H9 (cell line): ENCODE measurements at regions not wholly inside any gene's neighbourhood (a gene's known extent, or its start where the extent isn't known, plus 50 kb on each side); places are given as distances from the start of the nearest gene placed in this dataset.

ENCODE experiments used
- DNase-seq: peaks from one replicate; pipeline ENCODE4 v3.0.0-alpha.2; 2017
- H2AFZ ChIP-seq: one replicate; pipeline ENCODE4 v1.6.1; 2013; ENCODE audit warnings: mild to moderate bottlenecking, low read length, control low read depth, moderate library complexity
- H2AK5ac ChIP-seq: 2 replicates; pipeline ENCODE4 v1.6.1; 2013; ENCODE audit warnings: low read length, control low read depth, mixed read lengths; ENCODE audit not compliant: insufficient read length
- H2BK120ac ChIP-seq: one replicate; pipeline ENCODE4 v1.6.1; 2013; ENCODE audit warnings: low read depth, mild to moderate bottlenecking, low read length, control low read depth, inconsistent platforms; ENCODE audit not compliant: poor library complexity, severe bottlenecking
- H2BK12ac ChIP-seq: 2 replicates; pipeline ENCODE4 v1.6.1; 2013; ENCODE audit warnings: low read length, control low read depth, mixed read lengths, low read depth; ENCODE audit not compliant: insufficient read length
- H2BK15ac ChIP-seq: 2 replicates; pipeline ENCODE4 v1.6.1; 2013; ENCODE audit warnings: low read depth, low read length, control low read depth
- H2BK20ac ChIP-seq: one replicate; pipeline ENCODE4 v1.6.1; 2013; ENCODE audit warnings: low read depth, mild to moderate bottlenecking, low read length, control low read depth, inconsistent platforms; ENCODE audit not compliant: poor library complexity, severe bottlenecking
- H2BK5ac ChIP-seq: 2 replicates; pipeline ENCODE4 v1.6.1; 2013; ENCODE audit warnings: low read length, control low read depth, mixed read lengths; ENCODE audit not compliant: insufficient read length
- H3K14ac ChIP-seq: 2 replicates; pipeline ENCODE4 v1.6.1; 2013; ENCODE audit warnings: low read length, control low read depth; ENCODE audit not compliant: insufficient read depth
- H3K18ac ChIP-seq: 2 replicates; pipeline ENCODE4 v1.6.1; 2013; ENCODE audit warnings: low read depth, mild to moderate bottlenecking, mixed read lengths, low read length, control low read depth; ENCODE audit not compliant: insufficient read length
- H3K23ac ChIP-seq: 2 replicates; pipeline ENCODE4 v1.6.1; 2013; ENCODE audit warnings: low read length, control low read depth, mixed read lengths, low read depth; ENCODE audit not compliant: insufficient read length
- H3K23me2 ChIP-seq: 2 replicates; pipeline ENCODE4 v1.6.1; 2013; ENCODE audit warnings: low read depth, mild to moderate bottlenecking, mixed read lengths, low read length, control low read depth; ENCODE audit not compliant: insufficient read length, poor library complexity, severe bottlenecking
- H3K27ac ChIP-seq: 2 replicates; pipeline ENCODE4 v1.5.1; 2013; ENCODE audit warnings: low read length, control low read depth, mixed read lengths, low read depth; ENCODE audit not compliant: insufficient read length
- H3K27me3 ChIP-seq: 2 replicates; pipeline ENCODE4 v1.6.1; 2013; ENCODE audit warnings: low read length, control low read depth, inconsistent platforms; ENCODE audit not compliant: insufficient read depth
- H3K4ac ChIP-seq: 2 replicates; pipeline ENCODE4 v1.6.1; 2013; ENCODE audit warnings: low read depth, mild to moderate bottlenecking, control low read depth, inconsistent platforms, low read length, moderate library complexity
- H3K4me1 ChIP-seq: 2 replicates; pipeline ENCODE4 v1.6.1; 2013; ENCODE audit warnings: low read length, control low read depth, inconsistent platforms; ENCODE audit not compliant: insufficient read depth
- H3K4me2 ChIP-seq: 2 replicates; pipeline ENCODE4 v1.6.1; 2013; ENCODE audit warnings: low read length, control low read depth, mixed read lengths; ENCODE audit not compliant: insufficient read length, insufficient read depth
- H3K56ac ChIP-seq: 2 replicates; pipeline ENCODE4 v1.6.1; 2013; ENCODE audit warnings: low read depth, mild to moderate bottlenecking, mixed read lengths, low read length, control low read depth; ENCODE audit not compliant: insufficient read length
- H3K79me1 ChIP-seq: 2 replicates; pipeline ENCODE4 v1.6.1; 2013; ENCODE audit warnings: low read depth, mild to moderate bottlenecking, moderate library complexity, low read length, control low read depth, inconsistent platforms; ENCODE audit not compliant: insufficient read depth, poor library complexity, severe bottlenecking
- H3K79me2 ChIP-seq: 2 replicates; pipeline ENCODE4 v1.6.1; 2013; ENCODE audit warnings: low read length, control low read depth, inconsistent platforms; ENCODE audit not compliant: insufficient read depth
- H3K9ac ChIP-seq: 2 replicates; pipeline ENCODE4 v1.6.1; 2013; ENCODE audit warnings: low read length, control low read depth, mixed read lengths; ENCODE audit not compliant: insufficient read length; ENCODE audit errors: extremely low read depth
- H3K9me3 ChIP-seq: one replicate; pipeline ENCODE4 v1.6.1; 2013; ENCODE audit warnings: low read depth, low read length, inconsistent platforms; ENCODE audit not compliant: control insufficient read depth
- H3T11ph ChIP-seq: one replicate; pipeline ENCODE4 v1.6.1; 2013; ENCODE audit warnings: mild to moderate bottlenecking, low read length, control low read depth, inconsistent platforms
- H4K20me1 ChIP-seq: one replicate; pipeline ENCODE4 v1.6.1; 2013; ENCODE audit not compliant: control insufficient read depth, insufficient read length, insufficient read depth
- H4K5ac ChIP-seq: 2 replicates; pipeline ENCODE4 v1.6.1; 2013; ENCODE audit warnings: low read depth, mild to moderate bottlenecking, mixed read lengths, low read length, control low read depth; ENCODE audit not compliant: insufficient read length
- H4K8ac ChIP-seq: replicated peaks from 2 replicates; pipeline ENCODE4 v1.6.1; 2013; ENCODE audit warnings: low read length, control low read depth, mixed read lengths, low read depth; ENCODE audit not compliant: insufficient read length
- H4K91ac ChIP-seq: 2 replicates; pipeline ENCODE4 v1.6.1; 2013; ENCODE audit warnings: low read depth, mild to moderate bottlenecking, moderate library complexity, mixed read lengths, low read length, control low read depth; ENCODE audit not compliant: insufficient read length
- H3K27ac Mint-ChIP-seq, 3 experiments: 2 replicates in 2 of 3; 3 replicates in 1 of 3; pipeline ENCODE4 v1.8.0; 2020 to 2021; ENCODE audit warnings: mixed read lengths in 3 of 3, mild to moderate bottlenecking in 1 of 3, moderate library complexity in 1 of 3
- H3K27me3 Mint-ChIP-seq: 2 replicates; pipeline ENCODE4 v1.8.0; 2021; ENCODE audit warnings: low read depth, mild to moderate bottlenecking, moderate library complexity, mixed read lengths
- H3K36me3 Mint-ChIP-seq, 3 experiments: 2 replicates in 2 of 3; 3 replicates in 1 of 3; pipeline ENCODE4 v1.8.0; 2020 to 2021; ENCODE audit warnings: low read depth in 3 of 3, mixed read lengths in 3 of 3; ENCODE audit not compliant: insufficient read depth in 1 of 3
- H3K4me1 Mint-ChIP-seq, 2 experiments: 2 replicates each; pipeline ENCODE4 v1.8.0; 2020; ENCODE audit warnings: mixed read lengths in 2 of 2
- H3K4me3 Mint-ChIP-seq, 2 experiments: 2 replicates in 1 of 2; 3 replicates in 1 of 2; pipeline ENCODE4 v1.8.0; 2020 to 2021; ENCODE audit warnings: mild to moderate bottlenecking in 2 of 2, mixed read lengths in 2 of 2, moderate library complexity in 1 of 2
- H3K9me3 Mint-ChIP-seq, 2 experiments: 2 replicates in 1 of 2; 3 replicates in 1 of 2; pipeline ENCODE4 v1.8.0; 2020; ENCODE audit warnings: mild to moderate bottlenecking in 2 of 2, mixed read lengths in 2 of 2, moderate library complexity in 1 of 2
- CTCF ChIP-seq: fragments of 200-600 bp; sonication (generic); conservative IDR thresholded peaks from 3 replicates; pipeline ENCODE4 v1.8.0; 2021; ENCODE audit warnings: antibody characterized with exemption, mild to moderate bottlenecking
- WGBS: extraction: QIAGEN DNeasy Blood & Tissue Kit; methylation state at CpG from one replicate; pipeline ENCODE4 v1.1.7; 2013; ENCODE audit warnings: missing lambda C conversion rate, low lambda C conversion rate, mixed read lengths; ENCODE audit not compliant: insufficient read length; ENCODE audit errors: extremely low coverage; 5-methylcytosine and 5-hydroxymethylcytosine counted together

DNA sequence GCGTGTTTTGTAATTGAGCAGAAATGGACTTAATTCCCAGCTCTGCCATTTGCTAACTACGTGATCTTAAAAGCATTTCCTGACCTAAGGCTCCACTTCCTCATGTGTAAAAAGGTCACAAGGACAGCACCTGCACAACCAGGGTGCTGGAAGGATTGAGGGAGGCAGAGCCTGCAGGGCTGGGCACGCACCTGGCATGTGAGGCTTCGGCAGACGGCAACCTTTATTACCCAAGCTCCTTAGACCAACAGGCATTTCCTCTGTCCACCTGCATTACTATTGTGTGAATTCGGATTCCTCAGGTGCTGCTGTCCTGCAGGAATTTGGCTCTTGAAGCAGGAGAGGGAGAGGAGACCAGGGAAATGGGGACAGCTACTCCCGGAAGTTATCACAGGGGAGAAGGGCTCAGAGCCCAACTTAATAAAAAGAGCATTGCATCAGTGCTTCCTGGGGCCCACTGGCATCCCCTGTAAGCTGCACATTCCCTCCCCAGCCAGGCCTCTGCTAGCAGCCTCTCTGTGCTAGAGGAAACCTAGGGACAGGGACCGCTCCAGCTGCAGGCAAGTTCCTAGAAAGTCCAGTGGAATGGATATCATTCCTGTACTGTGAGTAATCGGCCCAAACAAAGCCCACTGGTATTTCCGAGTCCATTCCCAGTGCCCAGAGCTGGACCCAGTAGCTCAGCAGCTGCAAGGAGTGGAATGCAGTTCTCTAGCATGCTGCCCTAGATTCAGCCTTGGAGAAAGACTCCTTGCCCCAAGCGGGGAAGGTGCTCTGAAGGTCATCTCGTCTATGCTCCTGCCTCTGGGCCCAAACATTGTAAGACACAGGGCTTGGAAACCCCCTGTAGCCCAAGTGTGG is 157.1 kb upstream of the CCND2 start:
- Histone ChIP-seq H2AK5ac (no peak overlapping the region), H3K14ac (no peak overlapping the region), H3K56ac (no peak overlapping the region), H4K91ac (no peak overlapping the region), H3K18ac (no peak overlapping the region), H3K23ac (no peak overlapping the region), H3K9me3 (no peaks in the 10 kb centered on the region), H3K79me2 (no peaks in the 10 kb centered on the region), H3K23me2 (no peaks in the 10 kb centered on the region), H4K5ac (no peak overlapping the region), H3K27ac (no peak overlapping the region), H3K79me1 (no peaks in the 10 kb centered on the region), H2BK20ac (no peak overlapping the region), H4K8ac (no peak overlapping the region), H2BK15ac (no peak overlapping the region), H3K27me3 (no peaks in the 10 kb centered on the region), H2BK120ac (no peak overlapping the region), H3K4ac (no peak overlapping the region), H2AFZ (no peak overlapping the region), H3K4me2 (no peak overlapping the region), H2BK12ac (no peak overlapping the region), H2BK5ac (no peak overlapping the region), H3K4me1 (peaks cover 10% of the 10 kb centered on the region; the same call in 1 of the 2 replicates), H3K9ac (no peak overlapping the region), H4K20me1 (no peaks in the 10 kb centered on the region), H3T11ph (no peak overlapping the region)
- Mint-ChIP-seq H3K27ac (peak overlapping the region in 1 of 3 experiments; percentile 49; a peak in 1 of 7 replicates), H3K4me3 (no peak overlapping the region), H3K9me3 (peaks cover 0 to 2% of the 10 kb centered on the region in 2 experiments; a peak in 1 of 5 replicates), H3K27me3 (peaks cover 26% of the 10 kb centered on the region), H3K36me3 (no peaks in the 10 kb centered on the region), H3K4me1 (peaks cover 25 to 31% of the 10 kb centered on the region in 2 experiments)
- TF ChIP-seq CTCF: no peak
- no CpG with 5 or more reads among the region's 12 CpGs for WGBS
- DNase-seq: peak; percentile 64
